Ishikawa (cell line): ENCODE measurements at regions not wholly inside any gene's neighbourhood (a gene's known extent, or its start where the extent isn't known, plus 50 kb on each side); places are given as distances from the start of the nearest gene placed in this dataset.

Experiments
- CEBPB ChIP-seq: IDR thresholded peaks from 2 replicates; pipeline ENCODE4 v1.6.1; 2012
- EGR1 ChIP-seq: IDR thresholded peaks from 2 replicates; pipeline ENCODE4 v1.6.1; 2012
- EP300 ChIP-seq: IDR thresholded peaks from 2 replicates; pipeline ENCODE4 v1.6.1; 2012; ENCODE audit warnings: borderline replicate concordance
- FOXM1 ChIP-seq: IDR thresholded peaks from 2 replicates; pipeline ENCODE4 v1.6.1; 2012; ENCODE audit warnings: low read depth, borderline replicate concordance
- NFIC ChIP-seq: IDR thresholded peaks from 2 replicates; pipeline ENCODE4 v1.6.1; 2012
- RAD21 ChIP-seq: IDR thresholded peaks from 2 replicates; pipeline ENCODE4 v1.6.1; 2012; ENCODE audit warnings: low read depth
- TAF1 ChIP-seq: IDR thresholded peaks from 2 replicates; pipeline ENCODE4 v1.6.1; 2012; ENCODE audit warnings: low read depth, mild to moderate bottlenecking
- TCF12 ChIP-seq: IDR thresholded peaks from 2 replicates; pipeline ENCODE4 v1.6.1; 2012; ENCODE audit warnings: low read depth
- TEAD4 ChIP-seq: IDR thresholded peaks from 2 replicates; pipeline ENCODE4 v1.6.1; 2012
- YY1 ChIP-seq: IDR thresholded peaks from 2 replicates; pipeline ENCODE4 v1.6.1; 2012; ENCODE audit warnings: low read depth
- ZBTB7A ChIP-seq: IDR thresholded peaks from 2 replicates; pipeline ENCODE4 v1.6.1; 2012; ENCODE audit warnings: low read depth
- TF ChIP-seq, protein P1 (sequence below): IDR thresholded peaks from 2 replicates; pipeline ENCODE4 v1.6.1; 2012
- TF ChIP-seq, protein P2 (sequence below): IDR thresholded peaks from 2 replicates; pipeline ENCODE4 v1.6.1; 2012; ENCODE audit warnings: low read depth, mild to moderate bottlenecking
- TF ChIP-seq, protein P3 (sequence below): IDR thresholded peaks from 2 replicates; pipeline ENCODE4 v1.6.1; 2012

DNA sequence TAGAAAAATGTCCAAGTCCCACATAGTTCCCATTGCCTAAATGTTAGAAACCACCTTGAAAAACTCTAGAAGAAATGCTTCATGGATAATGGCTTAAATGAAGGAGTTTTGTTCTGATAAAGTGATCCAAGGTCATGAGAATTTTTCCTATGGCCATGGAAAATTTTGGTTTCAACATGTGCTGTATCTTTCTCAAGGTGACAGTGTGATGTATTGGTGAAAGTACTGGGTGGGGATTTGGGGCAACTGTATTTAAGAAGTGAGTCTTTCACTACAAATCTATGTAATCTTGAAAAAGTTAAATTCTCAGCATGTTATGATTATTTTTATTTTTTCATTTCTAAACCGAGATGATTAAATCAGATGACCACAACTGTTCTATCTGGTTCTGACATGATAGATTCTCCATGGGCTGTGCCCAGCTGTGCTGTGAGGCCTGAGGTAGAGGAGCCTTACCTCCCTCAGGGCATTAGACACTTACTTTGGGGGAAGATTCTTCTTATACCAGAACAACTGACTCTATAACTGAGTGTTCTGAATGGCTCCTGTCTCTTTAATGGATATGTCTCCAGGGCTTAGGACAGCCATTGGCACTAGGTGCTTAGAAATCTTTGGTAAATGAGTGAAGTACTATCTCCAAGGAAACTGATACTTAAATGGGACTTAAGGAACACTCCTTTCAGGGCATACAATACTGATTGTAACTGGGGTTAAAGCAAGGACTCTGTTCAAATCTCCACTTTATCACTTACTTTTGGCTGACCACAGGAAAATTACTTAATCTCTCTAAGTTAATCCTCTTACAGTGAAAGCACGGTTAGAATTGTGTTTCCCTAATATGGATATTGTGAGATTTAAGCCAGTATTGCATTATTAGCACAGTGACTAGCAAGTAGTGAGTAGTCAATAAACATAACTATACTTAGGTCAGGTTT lies 397.4 kb upstream of the MEF2C start:
- TF ChIP-seq, protein P1, sequence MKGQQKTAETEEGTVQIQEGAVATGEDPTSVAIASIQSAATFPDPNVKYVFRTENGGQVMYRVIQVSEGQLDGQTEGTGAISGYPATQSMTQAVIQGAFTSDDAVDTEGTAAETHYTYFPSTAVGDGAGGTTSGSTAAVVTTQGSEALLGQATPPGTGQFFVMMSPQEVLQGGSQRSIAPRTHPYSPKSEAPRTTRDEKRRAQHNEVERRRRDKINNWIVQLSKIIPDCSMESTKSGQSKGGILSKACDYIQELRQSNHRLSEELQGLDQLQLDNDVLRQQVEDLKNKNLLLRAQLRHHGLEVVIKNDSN, result no peak
- no peak for TF ChIP-seq RAD21
- TF ChIP-seq YY1, result no peak
- no peak for TF ChIP-seq FOXM1
- no peak for TF ChIP-seq TEAD4
- TF ChIP-seq, protein P2, sequence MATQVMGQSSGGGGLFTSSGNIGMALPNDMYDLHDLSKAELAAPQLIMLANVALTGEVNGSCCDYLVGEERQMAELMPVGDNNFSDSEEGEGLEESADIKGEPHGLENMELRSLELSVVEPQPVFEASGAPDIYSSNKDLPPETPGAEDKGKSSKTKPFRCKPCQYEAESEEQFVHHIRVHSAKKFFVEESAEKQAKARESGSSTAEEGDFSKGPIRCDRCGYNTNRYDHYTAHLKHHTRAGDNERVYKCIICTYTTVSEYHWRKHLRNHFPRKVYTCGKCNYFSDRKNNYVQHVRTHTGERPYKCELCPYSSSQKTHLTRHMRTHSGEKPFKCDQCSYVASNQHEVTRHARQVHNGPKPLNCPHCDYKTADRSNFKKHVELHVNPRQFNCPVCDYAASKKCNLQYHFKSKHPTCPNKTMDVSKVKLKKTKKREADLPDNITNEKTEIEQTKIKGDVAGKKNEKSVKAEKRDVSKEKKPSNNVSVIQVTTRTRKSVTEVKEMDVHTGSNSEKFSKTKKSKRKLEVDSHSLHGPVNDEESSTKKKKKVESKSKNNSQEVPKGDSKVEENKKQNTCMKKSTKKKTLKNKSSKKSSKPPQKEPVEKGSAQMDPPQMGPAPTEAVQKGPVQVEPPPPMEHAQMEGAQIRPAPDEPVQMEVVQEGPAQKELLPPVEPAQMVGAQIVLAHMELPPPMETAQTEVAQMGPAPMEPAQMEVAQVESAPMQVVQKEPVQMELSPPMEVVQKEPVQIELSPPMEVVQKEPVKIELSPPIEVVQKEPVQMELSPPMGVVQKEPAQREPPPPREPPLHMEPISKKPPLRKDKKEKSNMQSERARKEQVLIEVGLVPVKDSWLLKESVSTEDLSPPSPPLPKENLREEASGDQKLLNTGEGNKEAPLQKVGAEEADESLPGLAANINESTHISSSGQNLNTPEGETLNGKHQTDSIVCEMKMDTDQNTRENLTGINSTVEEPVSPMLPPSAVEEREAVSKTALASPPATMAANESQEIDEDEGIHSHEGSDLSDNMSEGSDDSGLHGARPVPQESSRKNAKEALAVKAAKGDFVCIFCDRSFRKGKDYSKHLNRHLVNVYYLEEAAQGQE, result no peak
- TF ChIP-seq, protein P3, sequence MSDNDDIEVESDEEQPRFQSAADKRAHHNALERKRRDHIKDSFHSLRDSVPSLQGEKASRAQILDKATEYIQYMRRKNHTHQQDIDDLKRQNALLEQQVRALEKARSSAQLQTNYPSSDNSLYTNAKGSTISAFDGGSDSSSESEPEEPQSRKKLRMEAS, result no peak
- no peak for TF ChIP-seq NFIC
- TF ChIP-seq TAF1, result no peak
- TF ChIP-seq EGR1, result no peak
- no peak for TF ChIP-seq CEBPB
- no peak for TF ChIP-seq TCF12
- no peak for TF ChIP-seq ZBTB7A
- no peak for TF ChIP-seq EP300
